GM23338 (cell line): ENCODE measurements at regions not wholly inside any gene's neighbourhood (a gene's known extent, or its start where the extent isn't known, plus 50 kb on each side); places are given as distances from the start of the nearest gene placed in this dataset.

Source experiments
- ATAC-seq: fragments of 200-7000 bp; cut with Tn5 transposase; 3 replicates; pipeline ENCODE4 v1.9.1; 2020
- DNase-seq: peaks from one replicate; pipeline ENCODE4 v3.0.0-alpha.2; 2015; ENCODE audit warnings: low spot score
- H2AFZ ChIP-seq: fragments of 200-600 bp; sonication (generic); 2 replicates; pipeline ENCODE4 v1.8.0; 2016; ENCODE audit warnings: antibody characterized with exemption, mild to moderate bottlenecking, moderate library complexity
- H3F3A ChIP-seq: fragments of 200-600 bp; sonication (generic); replicated peaks from 2 replicates; pipeline ENCODE4 v1.8.0; 2017; ENCODE audit warnings: antibody characterized with exemption, mixed run types, low read depth
- H3K27ac ChIP-seq: fragments of 200-600 bp; sonication (generic); 2 replicates; pipeline ENCODE4 v1.6.1; 2016; ENCODE audit warnings: low read depth
- H3K27me3 ChIP-seq: fragments of 200-600 bp; sonication (generic); 2 replicates; pipeline ENCODE4 v1.8.0; 2016; ENCODE audit warnings: mild to moderate bottlenecking, mixed run types, moderate library complexity; ENCODE audit not compliant: insufficient read depth
- H3K36me3 ChIP-seq: fragments of 200-600 bp; sonication (generic); 2 replicates; pipeline ENCODE4 v1.8.0; 2016; ENCODE audit warnings: mild to moderate bottlenecking; ENCODE audit not compliant: insufficient read depth
- H3K4me1 ChIP-seq: fragments of 200-600 bp; sonication (generic); 2 replicates; pipeline ENCODE4 v1.8.0; 2016; ENCODE audit warnings: mild to moderate bottlenecking, moderate library complexity; ENCODE audit not compliant: insufficient read depth
- H3K4me2 ChIP-seq: fragments of 200-600 bp; sonication (generic); 2 replicates; pipeline ENCODE4 v1.7.1; 2017; ENCODE audit warnings: mixed run types
- H3K4me3 ChIP-seq: fragments of 200-600 bp; sonication (generic); 2 replicates; pipeline ENCODE4 v1.6.1; 2016; ENCODE audit warnings: mixed run types
- H3K79me2 ChIP-seq: fragments of 200-600 bp; sonication (generic); replicated peaks from 2 replicates; pipeline ENCODE4 v1.8.0; 2017; ENCODE audit warnings: mild to moderate bottlenecking; ENCODE audit not compliant: insufficient read depth
- H3K9me2 ChIP-seq: fragments of 200-600 bp; sonication (generic); 2 replicates; pipeline ENCODE4 v1.8.0; 2017; ENCODE audit not compliant: insufficient read depth
- H4K20me1 ChIP-seq: fragments of 200-600 bp; sonication (generic); replicated peaks from 2 replicates; pipeline ENCODE4 v1.8.0; 2017; ENCODE audit warnings: mild to moderate bottlenecking; ENCODE audit not compliant: insufficient read depth
- H3K27ac Mint-ChIP-seq: 2 replicates; pipeline ENCODE4 v1.8.0; 2020; ENCODE audit warnings: inconsistent platforms, mild to moderate bottlenecking, moderate library complexity, mixed read lengths
- H3K27me3 Mint-ChIP-seq: 3 replicates; pipeline ENCODE4 v1.8.0; 2022; ENCODE audit warnings: low read depth, mild to moderate bottlenecking, moderate library complexity, mixed read lengths, inconsistent platforms; ENCODE audit not compliant: insufficient read depth, poor library complexity
- H3K36me3 Mint-ChIP-seq: 3 replicates; pipeline ENCODE4 v1.8.0; 2021; ENCODE audit warnings: low read depth, mild to moderate bottlenecking, inconsistent platforms, moderate library complexity, mixed read lengths
- H3K4me1 Mint-ChIP-seq: 3 replicates; pipeline ENCODE4 v1.8.0; 2020; ENCODE audit warnings: mild to moderate bottlenecking, inconsistent platforms, mixed read lengths
- H3K4me3 Mint-ChIP-seq: 3 replicates; pipeline ENCODE4 v1.8.0; 2021; ENCODE audit warnings: moderate library complexity, mild to moderate bottlenecking, inconsistent platforms, mixed read lengths
- H3K9me3 Mint-ChIP-seq: 3 replicates; pipeline ENCODE4 v1.8.0; 2020; ENCODE audit warnings: moderate library complexity, mild to moderate bottlenecking, inconsistent platforms, mixed read lengths
- ETS1 ChIP-seq: IDR thresholded peaks from 2 replicates; pipeline ENCODE4 v1.6.1; 2016; ENCODE audit warnings: antibody characterized with exemption
- EZH2phosphoT487 ChIP-seq: fragments of 200-600 bp; sonication (generic); IDR thresholded peaks from one replicate; pipeline ENCODE4 v1.8.1; 2018; ENCODE audit warnings: antibody characterized with exemption; ENCODE audit not compliant: unreplicated experiment
- POLR2AphosphoS5 ChIP-seq: IDR thresholded peaks from 2 replicates; pipeline ENCODE4 v1.6.1; 2016; ENCODE audit warnings: antibody characterized with exemption, low read depth
- ZNF462 ChIP-seq: fragments of 250-450 bp; sonication (Bioruptor Pico); IDR thresholded peaks from 2 replicates; pipeline ENCODE4 v1.5.0; 2020; ENCODE audit warnings: mild to moderate bottlenecking, moderate library complexity

GRCh38 chr2:16323551-16324543, 341.8 kb downstream of the CYRIA start (continued):
- TF ChIP-seq ETS1 (no peak), ZNF462 (CRISPR knock-in tag) (no peak)

- Mint-ChIP-seq H3K36me3 (no peaks in the 10 kb centered on the region), H3K27me3 (peaks cover 21% of the 10 kb centered on the region), H3K4me1 (peaks cover 29% of the 10 kb centered on the region), H3K9me3 (no peaks in the 10 kb centered on the region), H3K27ac (no peak overlapping the region), H3K4me3 (no peak overlapping the region)
- DNase-seq (no peak), ATAC-seq (no peak)
- Histone ChIP-seq H3F3A (no peaks in the 10 kb centered on the region), H3K4me1 (0 out of 2 replicates have a peak, but pooled peaks cover 12% of the 10 kb centered on the region), H4K20me1 (no peaks in the 10 kb centered on the region), H3K27me3 (0 out of 2 replicates have a peak, but pooled peaks cover 3% of the 10 kb centered on the region), H3K4me2 (no peak overlapping the region), H3K36me3 (no peaks in the 10 kb centered on the region), H3K9me2 (no peaks in the 10 kb centered on the region), H3K27ac (no peak overlapping the region), H3K79me2 (no peaks in the 10 kb centered on the region), H2AFZ (no peak overlapping the region), H3K4me3 (no peak overlapping the region)
- TF ChIP-seq POLR2AphosphoS5 (no peak), EZH2phosphoT487 (no peak)
These were observed 342.5 kb downstream of the CYRIA start for GRCh38 chr2:16323126-16323520.
